Gastroesophageal sphincter (tissue), 3 donors: ENCODE measurements at regions not wholly inside any gene's neighbourhood (a gene's known extent, or its start where the extent isn't known, plus 50 kb on each side); places are given as distances from the start of the nearest gene placed in this dataset.

Experiments used
- EP300 ChIP-seq: sonication (generic); formaldehyde crosslinking; IDR thresholded peaks from one replicate; pipeline ENCODE4 v1.6.1; 2017; ENCODE audit warnings: antibody characterized with exemption, mild to moderate bottlenecking
- POLR2A ChIP-seq, 2 donors: fragments of 450-650 bp; IDR thresholded peaks; one replicate each; pipeline ENCODE4 v1.6.1; 2017; ENCODE audit warnings: antibody characterized with exemption in 2 of 2, mild to moderate bottlenecking in 2 of 2, moderate library complexity in 1 of 2
- POLR2AphosphoS5 ChIP-seq: sonication (generic); formaldehyde crosslinking; IDR thresholded peaks from one replicate; pipeline ENCODE4 v1.6.1; 2017; ENCODE audit warnings: antibody characterized with exemption
- TF ChIP-seq, protein P1 (sequence below), 4 experiments: fragments of 200-600 bp in 2 of 4; fragments of 450-650 bp in 2 of 4; sonication (generic) in 1 of 4; IDR thresholded peaks; one replicate each; pipeline ENCODE4 v1.5.1; 2017 to 2019; ENCODE audit warnings: antibody characterized with exemption in 4 of 4, mild to moderate bottlenecking in 2 of 4, moderate library complexity in 2 of 4

DNA sequence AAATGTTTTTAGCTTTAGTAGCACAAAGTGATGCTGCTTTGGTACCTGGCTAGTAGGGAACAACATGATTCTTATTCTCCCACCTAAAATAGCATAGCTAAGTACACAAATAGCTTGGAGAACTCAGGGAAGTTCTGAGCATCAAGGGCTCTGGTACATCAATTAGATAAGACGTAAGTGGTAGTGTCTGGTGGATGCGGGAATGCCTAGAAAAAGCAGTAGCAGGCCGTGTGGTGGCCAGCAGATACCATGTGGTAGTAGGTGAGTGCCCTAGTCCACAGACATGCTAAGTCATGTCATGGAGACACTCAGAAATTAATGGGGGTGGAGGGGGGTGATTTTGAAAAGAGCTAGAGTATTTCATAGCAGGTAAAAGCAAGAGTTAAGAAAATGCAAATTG is 347.3 kb upstream of the NOCT start:
- TF ChIP-seq POLR2A (IDR thresholded peaks at IDR 0.05) (no peak), POLR2AphosphoS5 (no peak), EP300 (no peak)
- TF ChIP-seq, protein P1, sequence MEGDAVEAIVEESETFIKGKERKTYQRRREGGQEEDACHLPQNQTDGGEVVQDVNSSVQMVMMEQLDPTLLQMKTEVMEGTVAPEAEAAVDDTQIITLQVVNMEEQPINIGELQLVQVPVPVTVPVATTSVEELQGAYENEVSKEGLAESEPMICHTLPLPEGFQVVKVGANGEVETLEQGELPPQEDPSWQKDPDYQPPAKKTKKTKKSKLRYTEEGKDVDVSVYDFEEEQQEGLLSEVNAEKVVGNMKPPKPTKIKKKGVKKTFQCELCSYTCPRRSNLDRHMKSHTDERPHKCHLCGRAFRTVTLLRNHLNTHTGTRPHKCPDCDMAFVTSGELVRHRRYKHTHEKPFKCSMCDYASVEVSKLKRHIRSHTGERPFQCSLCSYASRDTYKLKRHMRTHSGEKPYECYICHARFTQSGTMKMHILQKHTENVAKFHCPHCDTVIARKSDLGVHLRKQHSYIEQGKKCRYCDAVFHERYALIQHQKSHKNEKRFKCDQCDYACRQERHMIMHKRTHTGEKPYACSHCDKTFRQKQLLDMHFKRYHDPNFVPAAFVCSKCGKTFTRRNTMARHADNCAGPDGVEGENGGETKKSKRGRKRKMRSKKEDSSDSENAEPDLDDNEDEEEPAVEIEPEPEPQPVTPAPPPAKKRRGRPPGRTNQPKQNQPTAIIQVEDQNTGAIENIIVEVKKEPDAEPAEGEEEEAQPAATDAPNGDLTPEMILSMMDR (IDR thresholded peaks at IDR 0.05) = no peak
